Limb (tissue), 2 donors: ENCODE measurements at regions not wholly inside any gene's neighbourhood (a gene's known extent, or its start where the extent isn't known, plus 50 kb on each side); places are given as distances from the start of the nearest gene placed in this dataset.
"Not testable (repeated sequence)": the region's sequence is repeated elsewhere in the genome, so short reads cannot be mapped to it uniquely, and the experiment has no call there.

Source experiments
- DNase-seq, 2 donors: peaks; one replicate each; pipeline ENCODE4 v3.0.0-alpha.2; 2016; ENCODE audit errors: extremely low spot score in 2 of 2

GRCh38 chr3:144593881-144594280 lies 622.3 kb downstream of the DIPK2A start:
- no peak for DNase-seq

GRCh38 chr3:144620236-144620635 lies 648.6 kb downstream of the DIPK2A start:
- DNase-seq, result not testable (repeated sequence)

DNA sequence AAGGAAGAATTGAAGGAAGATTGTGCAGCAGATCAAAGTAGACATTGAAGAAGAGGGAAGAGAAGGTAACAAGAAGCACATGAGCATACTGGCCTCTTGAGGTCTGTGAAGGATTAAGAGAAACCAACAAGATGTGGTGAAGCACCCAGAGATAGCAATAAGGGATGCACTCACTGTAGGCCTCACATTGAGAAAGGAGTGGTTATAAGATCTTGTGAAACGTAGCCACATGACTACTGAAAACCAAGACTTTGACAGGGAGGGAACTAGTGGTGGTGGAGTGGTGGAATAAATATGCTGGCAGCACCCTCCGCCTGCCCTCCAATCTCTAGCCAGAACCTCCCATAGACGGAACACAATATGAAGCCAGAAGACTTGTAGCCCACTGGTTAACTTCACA lies 651.2 kb downstream of the DIPK2A start:
- no peak for DNase-seq

- DNase-seq, result no peak
Measured at GRCh38 chr3:144624656-144625055, 653.0 kb downstream of the DIPK2A start.

GRCh38 chr3:144626835-144627234 lies 655.2 kb downstream of the DIPK2A start:
- DNase-seq, result no peak

DNA sequence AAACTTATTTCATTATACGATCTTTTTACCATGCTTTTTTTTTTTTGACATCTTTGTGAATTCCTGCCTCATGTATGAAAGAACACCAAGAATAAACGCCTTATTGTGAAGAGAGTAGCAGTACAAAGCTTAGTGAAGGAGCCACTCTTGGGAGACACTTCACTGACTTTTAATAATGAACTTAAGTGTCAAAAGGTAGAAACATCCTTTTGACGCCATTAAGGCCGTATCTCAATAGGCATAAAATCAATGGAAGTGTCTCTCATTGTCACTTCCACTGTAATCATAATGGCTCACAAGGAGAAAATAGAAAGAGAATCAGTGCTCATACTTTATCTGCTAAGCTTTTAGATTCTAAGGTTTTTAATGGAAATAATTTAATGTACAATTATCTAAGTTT lies 657.8 kb downstream of the DIPK2A start:
- no peak for DNase-seq

DNA sequence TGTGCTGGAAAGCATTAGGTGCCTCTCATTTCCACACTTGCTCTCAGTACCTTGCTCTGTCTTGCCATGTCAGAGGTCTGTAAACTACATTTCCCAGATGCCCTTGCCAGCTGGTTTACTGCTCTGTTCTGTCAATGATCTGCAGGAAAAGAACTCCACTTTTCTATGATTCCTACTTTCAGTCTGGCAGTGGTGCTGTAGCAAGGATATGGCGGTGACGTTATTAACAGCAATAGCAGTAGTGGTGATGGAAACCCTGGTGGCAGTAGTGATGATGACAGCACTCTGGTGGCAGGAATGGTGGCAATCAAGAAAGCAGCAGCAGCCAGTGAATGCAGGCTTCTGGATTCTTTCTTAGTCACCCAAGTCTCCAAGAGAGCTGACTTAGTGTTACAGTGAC lies 665.2 kb downstream of the DIPK2A start:
- no peak for DNase-seq

GRCh38 chr3:144638009-144638408 lies 666.4 kb downstream of the DIPK2A start:
- no peak for DNase-seq

DNA sequence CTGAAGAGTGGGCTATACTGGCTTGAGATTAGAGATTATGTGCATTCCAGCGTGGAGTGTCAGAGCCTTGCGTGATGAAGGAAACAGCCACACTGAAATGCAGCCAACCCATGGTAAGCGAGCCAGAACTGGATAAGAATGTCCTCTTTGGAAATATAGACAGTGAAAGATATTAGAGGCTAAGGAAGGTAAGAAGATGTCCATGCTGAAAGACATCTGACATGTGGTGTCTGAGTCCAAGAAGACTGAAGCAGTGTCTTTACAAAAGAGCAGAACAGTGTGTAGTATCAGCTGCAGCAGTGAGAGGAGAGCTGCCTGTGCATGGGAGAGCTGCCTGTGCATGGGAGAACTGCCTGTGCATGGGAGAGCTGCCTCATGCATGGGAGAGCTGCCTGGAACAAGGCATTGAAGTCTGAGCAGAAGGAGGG lies 672.2 kb downstream of the DIPK2A start:
- no peak for DNase-seq

GRCh38 chr3:144645300-144645699 lies 673.7 kb downstream of the DIPK2A start:
- DNase-seq, result no peak

DNA sequence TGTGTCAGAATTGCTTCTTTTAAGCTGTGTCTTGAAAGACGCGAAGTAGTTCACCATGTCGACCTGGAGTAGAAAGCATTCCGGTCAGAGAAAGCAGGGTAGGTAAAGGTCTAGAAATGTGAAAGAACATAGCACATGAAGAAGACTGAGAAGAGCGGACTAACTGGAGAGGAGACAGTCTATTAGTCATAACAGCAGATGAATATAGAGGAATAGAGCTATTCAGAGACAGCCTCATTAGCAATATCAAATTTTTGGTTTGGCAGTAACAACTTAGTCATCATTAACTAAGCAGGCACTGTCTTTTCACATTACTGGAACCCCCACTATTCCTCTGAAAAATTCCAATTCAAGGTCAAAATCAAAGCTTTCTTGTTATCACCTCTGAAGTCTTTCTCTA lies 678.8 kb downstream of the DIPK2A start:
- DNase-seq, result no peak

- no peak for DNase-seq
Measured at GRCh38 chr3:144652573-144652972, 681.0 kb downstream of the DIPK2A start.

DNA sequence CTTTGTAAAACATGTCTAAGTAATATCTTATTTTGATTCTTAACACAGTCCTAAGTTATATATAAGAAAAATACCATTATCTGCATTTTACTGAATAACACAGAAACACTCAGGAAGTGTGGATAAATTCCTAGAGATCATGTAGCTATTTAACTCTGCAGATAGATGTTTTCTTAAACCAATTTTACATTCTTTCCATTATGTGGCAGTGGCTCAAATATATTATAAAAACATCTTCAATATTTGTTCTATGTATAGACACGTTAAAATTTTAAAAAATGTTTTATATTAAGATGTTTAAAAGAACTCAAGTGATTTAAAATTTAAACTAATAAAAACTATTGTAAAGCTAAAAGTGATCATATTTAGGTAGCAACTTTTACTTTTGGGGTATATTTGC lies 683.8 kb downstream of the DIPK2A start:
- DNase-seq, result no peak

DNA sequence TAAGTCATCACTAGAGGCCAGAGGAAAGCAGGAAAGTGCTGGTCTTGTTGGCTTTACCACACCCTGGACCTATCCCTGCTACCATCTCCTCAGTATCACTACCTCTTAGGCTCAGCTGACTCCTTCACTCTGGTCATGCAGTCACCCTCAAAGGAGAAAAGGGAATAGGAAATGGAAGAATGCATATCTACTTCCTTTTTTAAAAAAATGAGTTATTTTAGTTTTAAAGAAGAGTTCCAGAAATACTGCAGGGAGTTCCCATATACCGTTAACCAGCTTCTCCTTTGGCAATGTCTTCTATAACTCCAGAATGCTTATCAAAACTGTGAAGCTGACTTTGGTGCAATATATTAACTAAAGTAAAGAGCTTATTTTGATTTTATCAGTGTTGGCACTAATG lies 688.6 kb downstream of the DIPK2A start:
- no peak for DNase-seq

- DNase-seq, result no peak
Measured at GRCh38 chr3:144662729-144663128, 691.1 kb downstream of the DIPK2A start.

DNA sequence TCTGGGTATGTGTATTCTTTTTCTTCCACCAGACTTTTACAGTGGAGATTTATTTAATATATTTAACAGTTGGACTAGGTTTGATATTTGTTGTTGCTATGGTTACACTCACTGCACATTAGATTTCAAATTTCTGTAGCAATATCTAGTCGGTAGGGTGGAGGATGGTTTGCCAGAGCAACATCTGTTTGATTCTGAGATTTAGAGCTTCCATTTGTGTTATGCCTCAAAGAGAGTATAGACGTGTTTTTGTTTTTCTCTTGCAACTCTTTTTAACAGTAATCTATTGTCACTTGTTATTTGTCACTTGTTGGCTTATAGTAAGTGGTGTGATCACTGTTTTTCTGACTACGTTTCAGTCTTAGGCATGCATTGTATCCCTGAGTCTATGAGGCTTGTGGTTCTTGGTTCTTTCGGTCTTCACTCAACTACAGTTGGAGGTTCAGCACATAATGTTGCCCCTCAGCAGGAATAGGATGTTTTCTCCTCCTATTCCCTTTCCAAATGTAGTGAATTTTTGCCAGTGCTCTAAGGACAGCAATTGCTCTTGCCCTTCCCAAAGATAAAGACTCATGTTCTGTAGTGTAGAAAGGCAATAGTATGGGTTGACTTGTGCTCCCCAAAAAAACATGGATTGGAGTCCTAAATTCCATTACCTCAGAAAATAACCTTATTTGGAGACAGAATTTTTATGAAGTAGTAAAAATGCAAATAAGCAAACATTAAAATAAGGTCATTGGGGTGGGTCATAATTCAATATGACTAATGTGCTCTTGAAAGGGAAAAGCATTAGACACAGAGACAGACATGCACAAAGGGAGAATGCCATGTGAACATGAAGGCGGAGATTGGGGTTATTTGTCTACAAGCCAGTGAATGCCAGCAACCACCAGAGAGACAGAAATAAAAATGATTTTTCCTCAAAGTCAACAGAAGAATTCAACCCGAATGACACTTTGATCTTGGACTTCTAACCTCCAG lies 692.1 kb downstream of the DIPK2A start:
- peak in 1 of 2 donors; percentile 14 for DNase-seq

GRCh38 chr3:144665567-144666053 lies 694.0 kb downstream of the DIPK2A start:
- DNase-seq, result no peak

DNA sequence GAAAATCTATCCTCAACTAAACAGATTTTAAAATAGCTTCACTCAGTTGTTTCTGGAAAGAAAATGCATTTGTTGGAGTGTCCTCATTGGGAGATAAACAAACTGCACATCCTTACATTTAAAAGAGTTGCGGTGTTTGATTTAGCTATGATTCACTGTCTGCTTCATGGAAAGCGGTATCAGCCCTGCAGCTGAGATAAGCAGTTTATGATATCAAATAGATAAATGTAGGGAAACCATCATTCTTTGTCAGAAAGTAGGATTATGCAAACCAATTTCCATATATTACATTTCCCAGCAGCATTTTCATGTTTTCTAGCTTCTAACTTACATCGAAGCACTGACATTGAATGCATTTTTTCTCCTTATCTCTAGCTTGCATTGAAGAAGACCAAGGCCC lies 698.9 kb downstream of the DIPK2A start:
- no peak for DNase-seq

DNA sequence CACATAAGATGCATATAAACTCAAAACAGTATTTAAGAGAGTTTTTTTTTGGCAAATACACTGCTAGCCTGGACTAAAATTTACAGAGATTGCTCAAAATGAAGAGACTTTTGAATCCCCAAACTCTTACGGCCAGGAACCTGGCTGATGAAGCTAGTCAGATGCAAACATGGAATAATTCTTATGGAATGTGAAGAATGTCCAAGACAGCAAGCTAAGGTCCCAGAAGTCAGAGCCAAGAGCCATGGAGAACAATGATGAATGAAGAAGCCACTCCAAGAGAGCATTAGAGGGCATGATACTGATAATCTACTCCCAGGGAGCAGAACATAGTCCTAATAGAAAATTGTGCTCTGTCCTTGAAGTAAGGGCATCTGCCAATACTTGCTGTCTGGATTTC lies 705.5 kb downstream of the DIPK2A start:
- DNase-seq, result no peak

GRCh38 chr3:144683065-144683464 lies 711.4 kb downstream of the DIPK2A start:
- DNase-seq, result no peak

DNA sequence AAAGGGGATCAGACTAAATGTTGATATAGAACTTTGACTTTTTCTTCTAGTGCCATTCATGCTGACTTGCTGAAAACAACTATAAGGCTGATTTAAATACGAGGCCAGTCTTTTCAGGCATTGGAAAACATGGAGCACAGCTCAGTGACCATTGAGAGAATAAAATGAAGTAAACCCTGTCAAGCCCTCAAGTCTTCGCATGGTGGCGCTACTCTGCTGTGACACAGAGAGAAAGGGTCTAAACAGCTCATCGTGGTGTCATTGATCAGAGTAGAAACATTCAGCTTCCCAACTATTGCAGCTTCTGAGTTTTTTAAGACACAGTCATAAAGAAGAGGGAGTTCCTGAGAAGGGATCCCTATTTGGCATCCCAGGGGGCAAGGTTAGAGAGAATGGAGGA lies 716.2 kb downstream of the DIPK2A start:
- DNase-seq, result no peak

GRCh38 chr3:144692488-144692887 lies 720.9 kb downstream of the DIPK2A start:
- DNase-seq, result no peak

- DNase-seq, result no peak
Measured at GRCh38 chr3:144708437-144708836, 736.8 kb downstream of the DIPK2A start.
